ENCODE measurements at regions not wholly inside any gene's neighbourhood (a gene's known extent, or its start where the extent isn't known, plus 50 kb on each side); places are given as distances from the start of the nearest gene placed in this dataset.

GRCh38 chr1:63255153-63255552 is 67.2 kb upstream of the FOXD3 start:
- no peak for TF ChIP-seq CTCF (IDR thresholded peaks at IDR 0.05)
- no peak for TF ChIP-seq POLR2AphosphoS5 (IDR thresholded peaks at IDR 0.05)
- TF ChIP-seq POLR2A (IDR thresholded peaks at IDR 0.05), result no peak

Measured in prostate gland (tissue), 2 donors.